GM19463 (cell line): ENCODE measurements at regions not wholly inside any gene's neighbourhood (a gene's known extent, or its start where the extent isn't known, plus 50 kb on each side); places are given as distances from the start of the nearest gene placed in this dataset.

Source experiments
- ATAC-seq: cut with Tn5 transposase; IDR thresholded peaks from one replicate; pipeline ENCODE4 v1.9.1; 2021; ENCODE audit warnings: mild to moderate bottlenecking, moderate library complexity; ENCODE audit not compliant: unreplicated experiment

DNA sequence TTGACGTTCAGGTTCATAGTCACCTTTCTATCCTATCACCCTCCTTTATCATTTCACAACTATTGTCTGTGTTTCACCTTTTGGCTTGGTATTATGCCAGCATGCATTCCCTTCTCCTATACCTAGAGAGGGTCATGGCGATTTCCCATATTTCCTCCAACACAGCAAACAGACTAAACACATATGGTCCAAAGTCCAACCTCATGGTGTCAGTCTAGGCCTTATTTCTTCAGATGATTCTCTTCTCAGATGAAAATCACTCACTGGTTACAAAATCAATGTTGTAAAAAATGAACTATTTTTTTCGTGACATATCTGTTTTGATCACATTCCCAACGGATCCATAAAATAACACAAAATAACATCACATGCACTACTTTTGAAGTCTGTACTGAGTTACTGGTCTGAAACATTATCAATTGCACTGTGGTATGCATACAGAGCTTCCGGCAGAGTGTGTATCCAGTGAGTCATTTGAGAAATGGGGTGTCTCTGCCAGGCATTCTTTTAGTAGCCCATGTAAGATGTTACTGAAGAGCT, 204.8 kb upstream of the GALNT5 start:
- ATAC-seq: no peak

DNA sequence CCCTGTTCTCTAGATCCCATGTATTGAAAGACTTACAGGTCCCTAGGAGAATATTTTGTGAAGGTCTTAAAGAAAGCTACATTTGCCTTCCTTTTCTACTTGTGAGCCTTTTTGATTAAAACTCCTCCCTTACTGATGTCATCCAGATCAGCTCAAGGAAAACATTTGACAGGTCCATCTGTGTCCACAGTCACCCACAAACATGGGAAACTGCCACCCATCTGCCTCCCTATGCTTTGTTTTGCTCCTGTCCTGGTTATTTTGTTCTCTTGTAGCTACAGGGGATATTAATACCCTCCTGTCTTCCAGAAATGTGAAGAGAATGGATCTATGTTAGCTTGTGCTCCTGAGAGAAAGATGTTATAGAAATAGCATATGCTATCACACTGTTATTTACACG, 203.6 kb upstream of the GALNT5 start:
- ATAC-seq: no peak

DNA sequence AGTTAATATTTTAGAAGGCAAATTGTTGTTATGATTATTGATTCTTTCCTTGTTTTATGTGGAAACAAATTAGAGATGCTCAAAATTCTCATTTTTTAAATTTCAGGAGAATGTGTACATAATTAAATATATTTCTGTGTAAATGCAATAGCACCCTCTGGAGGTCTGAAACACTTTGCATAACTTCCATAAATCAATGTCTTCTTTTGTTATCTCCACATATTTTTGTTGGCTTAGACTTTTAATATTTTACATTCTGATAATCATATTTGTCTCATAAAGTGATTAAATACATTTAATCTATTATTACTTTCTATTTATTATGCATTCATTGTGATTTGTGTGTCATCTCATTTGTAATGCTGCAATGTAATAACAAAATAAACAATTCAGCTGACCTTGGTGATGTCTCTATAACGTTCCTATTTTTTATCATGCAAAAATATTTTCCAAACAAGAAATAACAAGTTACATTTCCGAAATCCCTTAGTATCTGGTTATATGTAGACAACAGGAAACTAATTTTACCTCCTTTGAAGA, 201.8 kb upstream of the GALNT5 start:
- ATAC-seq: no peak

DNA sequence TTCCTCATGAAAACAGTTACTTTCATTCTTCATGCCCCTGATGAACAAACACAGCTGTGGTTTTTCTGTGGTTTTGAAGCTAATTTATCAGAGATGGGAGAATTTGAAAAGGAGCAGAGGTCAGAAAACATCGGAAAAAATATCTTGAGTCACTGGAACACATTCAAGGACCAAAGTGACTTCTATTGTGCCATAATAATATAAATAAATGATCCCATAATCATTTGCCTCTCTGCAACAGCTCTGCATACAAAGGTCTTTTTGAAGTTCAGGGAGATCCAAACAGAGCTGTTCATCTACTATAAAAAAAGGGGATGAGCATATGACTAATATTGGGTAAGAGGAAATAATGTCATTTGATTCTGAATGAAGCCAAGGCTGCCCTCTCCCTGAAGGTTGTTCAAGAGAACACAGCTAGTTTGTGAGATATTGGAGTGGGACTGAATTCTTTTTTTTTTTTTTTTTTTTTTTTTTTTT, 201.3 kb upstream of the GALNT5 start:
- ATAC-seq: no peak

DNA sequence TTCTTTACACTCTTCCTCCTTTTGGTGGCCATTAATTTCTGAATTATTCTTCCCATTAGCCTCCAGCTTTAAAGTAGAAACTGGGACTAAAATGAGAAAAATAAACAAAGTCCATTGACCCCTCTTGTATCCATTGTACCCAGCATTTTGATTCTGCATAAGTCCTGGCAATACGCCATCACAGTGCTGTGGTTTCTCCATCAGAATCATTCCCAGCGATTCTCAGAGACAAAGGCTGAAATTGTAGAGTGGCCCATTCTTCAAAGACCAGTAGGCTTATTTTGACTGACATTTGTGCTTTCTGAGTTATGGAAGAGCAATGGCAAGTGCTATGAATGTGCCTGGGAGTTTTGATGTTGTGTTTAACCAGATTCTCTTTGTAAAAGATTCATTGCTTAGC, 199.3 kb upstream of the GALNT5 start:
- no peak for ATAC-seq

DNA sequence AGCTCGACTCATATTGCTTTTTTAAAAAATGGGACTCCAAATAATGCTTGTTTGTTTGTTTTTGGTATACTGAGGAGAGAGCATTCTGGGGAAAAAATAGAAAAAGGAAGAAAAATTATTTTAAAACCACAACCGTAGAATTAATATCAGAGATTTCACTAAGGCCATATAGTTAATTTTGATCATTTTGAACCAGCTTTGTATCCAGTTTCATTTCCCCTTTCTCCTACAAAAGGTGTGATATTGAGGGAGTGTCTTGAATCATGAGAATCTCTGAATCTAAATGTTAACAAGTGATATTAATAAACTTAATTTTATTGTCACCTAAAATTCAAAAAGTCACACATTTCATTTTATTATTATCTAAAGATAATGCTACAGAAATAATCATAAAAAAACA, 198.5 kb upstream of the GALNT5 start:
- ATAC-seq: no peak

DNA sequence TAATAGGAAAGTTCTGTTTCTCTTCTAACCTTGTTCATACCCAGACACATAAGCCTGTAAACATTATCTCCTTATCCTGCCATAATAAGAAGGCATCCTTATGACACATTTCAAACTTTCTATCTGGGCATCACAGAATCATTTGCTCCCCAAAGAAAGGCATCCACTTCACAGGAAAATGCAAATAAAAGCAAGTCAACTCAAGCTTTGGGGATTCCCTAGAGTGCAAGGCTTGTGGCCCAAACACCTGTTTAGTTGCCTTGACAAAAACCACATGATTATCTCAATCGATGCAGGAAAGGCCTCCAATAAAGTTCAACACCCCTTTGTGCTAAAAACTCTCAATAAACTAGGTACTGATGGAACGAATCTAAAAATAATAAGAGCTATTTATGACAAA, 195.7 kb upstream of the GALNT5 start:
- ATAC-seq: peak; percentile 97

DNA sequence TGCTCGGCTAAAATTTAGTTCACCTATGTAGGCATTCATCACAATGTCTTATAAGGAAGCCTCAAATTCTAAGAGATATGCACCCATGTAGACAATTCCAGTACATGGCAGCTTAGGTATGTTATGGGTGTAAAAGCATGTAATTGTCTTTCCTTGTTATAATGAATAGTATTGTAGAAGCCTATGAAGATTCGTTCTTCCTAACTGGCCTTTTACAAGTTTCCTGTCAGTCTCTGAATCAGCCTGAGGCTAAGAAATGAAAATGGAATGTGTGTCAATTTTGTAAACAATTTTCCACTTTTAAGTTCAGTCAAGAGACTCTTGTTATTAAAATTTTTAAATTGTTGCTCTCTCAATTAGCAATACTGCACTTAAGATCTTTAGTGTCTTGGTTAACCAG, 189.9 kb upstream of the GALNT5 start:
- no peak for ATAC-seq

DNA sequence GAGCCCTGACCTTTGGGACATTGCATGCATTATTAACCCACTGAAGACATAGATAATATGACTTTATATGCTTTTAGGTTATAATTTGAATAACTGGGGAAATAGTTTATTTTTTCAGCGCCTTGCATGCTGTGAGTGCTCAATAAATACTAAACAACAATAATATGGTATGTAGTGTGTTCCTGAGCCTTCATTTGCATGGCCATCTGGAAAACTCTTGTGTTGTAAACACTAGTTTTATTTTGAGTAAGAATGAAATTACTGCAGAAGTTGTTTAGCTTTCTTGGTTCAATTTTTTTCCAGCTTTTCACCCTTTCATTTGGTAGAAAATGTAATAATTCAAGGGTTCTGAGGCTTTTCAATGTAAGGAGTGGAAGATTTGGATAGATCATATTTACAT, 189.3 kb upstream of the GALNT5 start:
- no peak for ATAC-seq

DNA sequence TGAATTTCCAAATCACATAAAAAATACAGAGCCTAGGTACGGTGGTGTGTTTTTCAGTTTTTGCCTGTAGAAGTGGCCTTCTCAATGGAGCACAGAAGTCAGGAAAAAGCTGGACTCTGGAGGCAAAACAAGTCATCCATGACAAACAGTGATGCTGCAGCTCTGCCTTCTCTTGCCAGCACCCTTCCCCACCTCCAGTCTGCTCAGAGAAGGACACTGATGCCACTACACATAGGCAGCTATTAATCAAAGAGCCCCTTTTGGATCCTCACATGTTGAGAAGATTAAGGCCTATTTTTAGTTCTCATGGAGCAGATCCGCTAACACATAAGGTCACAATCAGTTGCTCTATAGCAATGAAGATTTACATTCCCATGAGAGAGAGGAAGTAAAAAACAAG, 181.6 kb upstream of the GALNT5 start:
- no peak for ATAC-seq

DNA sequence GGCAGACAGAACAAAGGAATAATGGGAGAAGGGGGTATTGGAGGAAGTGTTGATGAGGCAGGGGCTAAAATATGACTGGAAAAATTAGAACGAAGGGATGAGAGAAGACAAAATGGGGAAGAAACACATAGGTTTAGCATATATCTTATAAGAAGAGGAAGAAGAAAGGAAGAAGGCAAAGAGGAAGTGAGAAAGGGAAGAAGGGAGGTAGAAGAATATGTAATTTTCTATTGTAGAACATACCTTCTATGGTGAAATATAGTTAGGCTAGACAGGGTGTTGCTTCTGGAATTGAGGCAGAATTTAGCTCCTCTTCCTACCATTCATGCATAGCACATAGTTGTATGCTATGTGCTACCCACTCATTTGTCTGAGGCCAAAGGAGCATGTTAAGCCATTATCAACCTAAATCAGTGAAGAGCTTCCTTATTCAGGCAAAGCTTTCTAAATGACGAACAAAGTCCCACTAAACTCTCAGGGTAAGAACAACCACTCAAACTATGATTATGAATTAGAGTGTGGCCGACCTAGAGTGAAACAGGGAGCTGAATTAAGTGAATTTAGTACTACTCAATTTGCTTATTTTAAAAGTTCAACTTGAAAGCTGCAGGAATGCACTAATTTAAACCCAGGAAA, 180.9 kb upstream of the GALNT5 start:
- ATAC-seq: peak; percentile 70

DNA sequence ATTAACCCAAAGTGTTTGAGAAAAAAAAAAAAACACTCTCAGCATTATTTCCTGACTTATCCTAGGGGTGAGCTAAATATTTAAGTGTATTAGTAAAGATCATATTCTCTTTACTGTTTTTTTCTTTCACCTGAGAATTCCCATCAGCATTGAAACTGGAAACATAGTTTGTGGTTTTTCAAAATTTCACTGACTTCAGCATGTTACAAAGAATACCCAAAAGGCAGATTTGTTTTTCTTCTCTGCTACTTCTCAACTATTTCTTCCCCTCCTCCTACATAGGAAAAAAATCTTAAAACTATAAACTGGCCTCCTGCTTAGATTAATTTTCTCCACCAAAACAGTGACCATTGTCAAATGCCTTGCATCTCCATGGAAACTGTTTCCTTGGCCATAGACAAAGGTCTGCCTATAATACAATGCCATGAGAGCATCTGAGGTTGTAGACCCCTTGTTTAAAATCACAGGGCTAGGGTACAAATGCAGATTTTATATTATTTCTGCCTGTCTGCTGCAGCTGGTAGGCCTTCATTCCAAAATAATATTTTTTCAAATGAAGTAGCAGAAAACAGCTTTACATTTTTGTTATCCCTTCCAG, 179.7 kb upstream of the GALNT5 start:
- no peak for ATAC-seq

DNA sequence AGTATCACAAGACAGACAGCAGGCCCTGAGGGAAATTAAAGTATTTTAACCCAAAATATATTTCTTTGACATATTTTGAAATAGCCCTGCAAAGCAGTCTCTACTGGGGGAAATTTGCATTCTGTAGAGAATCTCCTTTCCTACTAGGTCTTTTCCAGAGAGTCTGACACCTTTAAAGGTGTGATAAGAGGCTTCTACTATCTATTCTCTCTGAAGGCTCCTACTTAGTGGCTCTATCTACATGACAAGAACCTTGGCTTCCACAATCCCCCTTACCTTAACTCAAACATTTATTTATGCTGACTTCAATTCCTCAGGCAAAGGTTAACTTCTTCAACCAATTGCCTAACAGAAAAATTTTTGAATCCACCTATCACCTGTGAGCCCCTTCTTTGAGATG, 174.6 kb upstream of the GALNT5 start:
- ATAC-seq: no peak

DNA sequence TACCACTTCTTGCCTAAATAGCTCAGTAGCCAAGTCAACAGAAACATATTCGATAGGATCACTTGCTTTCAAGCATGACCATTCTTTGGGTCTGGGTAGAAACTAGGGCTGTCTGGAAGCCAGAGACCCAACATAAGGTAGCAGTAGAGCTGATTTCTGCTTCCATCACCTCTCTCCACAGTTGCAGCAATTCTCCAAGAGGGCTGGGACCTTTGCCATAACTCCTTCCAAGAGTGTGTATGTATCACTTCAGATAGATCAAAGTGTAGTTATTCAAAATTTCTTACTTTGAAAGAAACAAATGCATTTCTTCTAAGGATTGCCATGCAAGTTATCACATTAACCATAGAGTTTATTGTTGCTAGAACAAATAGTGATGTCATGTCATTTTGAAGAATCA, 172.0 kb upstream of the GALNT5 start:
- no peak for ATAC-seq

DNA sequence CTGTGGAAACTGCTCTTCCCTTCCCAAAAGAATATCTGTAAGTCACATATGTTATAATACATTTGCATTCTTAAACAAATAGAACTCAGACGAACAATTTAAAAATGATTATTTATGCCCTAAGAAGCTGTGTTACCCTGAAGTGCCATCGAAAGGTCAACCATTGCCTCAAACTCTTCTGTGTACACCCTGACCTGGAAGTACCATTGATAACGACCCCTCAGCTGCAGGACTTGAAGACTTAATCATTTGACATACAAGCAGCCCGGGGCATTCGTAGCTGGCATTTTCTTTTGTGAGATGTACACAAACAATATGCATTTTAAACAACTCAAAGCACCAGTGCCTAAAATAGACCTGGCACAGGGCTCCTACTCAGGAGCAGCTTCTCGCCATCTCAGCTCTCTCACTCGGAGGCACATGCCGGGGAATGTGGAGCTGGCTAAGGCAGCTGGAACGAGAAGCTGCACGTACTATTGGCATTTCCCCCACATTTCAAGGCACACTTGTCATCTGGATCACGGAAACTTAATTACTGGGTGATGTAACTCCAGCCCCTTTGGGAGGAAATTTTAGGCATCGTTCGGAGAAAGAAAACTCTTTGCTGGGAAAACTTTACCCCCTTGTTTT, 170.0 kb upstream of the GALNT5 start:
- no peak for ATAC-seq

DNA sequence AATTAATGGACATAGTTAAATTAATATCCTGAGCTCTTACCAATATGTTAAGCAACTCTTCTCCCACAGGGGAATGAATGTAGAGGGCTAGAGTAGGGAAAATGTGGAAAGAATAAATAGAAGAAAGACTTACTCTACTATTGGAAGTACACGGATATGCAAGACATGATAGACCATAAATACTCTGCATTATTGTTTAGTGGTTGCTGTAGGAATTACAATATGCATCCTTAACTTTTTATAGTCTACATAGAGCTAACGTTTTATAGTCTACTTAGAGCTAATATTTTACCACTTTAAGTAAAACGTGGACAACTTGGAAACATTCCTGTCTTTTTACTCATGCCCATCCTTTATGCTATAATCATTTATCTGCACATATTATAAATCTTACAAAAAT, 163.8 kb upstream of the GALNT5 start:
- ATAC-seq: no peak

DNA sequence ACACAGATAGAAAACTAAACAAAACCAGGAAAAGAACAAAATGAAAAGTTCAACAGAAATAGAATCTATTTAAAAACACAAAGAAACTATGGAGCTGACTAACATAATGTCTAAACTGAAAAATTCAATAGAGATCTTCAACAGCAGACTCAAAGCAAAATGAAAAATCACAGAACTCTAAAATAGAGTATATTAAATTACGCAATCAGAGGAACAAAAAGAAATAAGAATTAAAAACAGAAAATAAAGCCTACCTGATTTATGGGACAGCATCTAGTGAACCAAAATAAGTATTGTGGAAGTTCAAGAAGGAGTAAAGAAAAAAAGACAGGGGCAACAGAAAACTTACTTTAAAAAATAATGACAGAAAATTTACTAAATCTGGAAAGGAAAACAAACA, 152.1 kb upstream of the GALNT5 start:
- no peak for ATAC-seq

DNA sequence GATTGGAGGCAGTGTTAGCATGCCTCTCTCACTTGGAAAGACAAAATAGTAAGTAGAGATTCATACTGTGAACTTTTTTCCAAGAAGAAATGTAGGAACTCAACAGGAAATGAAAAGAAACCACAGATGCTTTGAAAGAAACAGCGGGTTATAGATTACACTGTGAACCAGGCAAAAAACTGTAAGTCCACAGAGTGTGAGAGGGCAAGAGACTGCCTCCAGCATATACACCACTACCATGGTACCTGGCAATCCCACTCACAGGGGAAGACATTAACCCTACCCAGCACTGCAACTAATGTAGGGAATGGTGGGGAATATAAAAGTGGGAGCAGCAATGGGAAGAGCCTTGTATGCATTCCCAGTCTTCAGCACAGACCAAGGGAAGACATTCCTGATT, 150.6 kb upstream of the GALNT5 start:
- no peak for ATAC-seq

DNA sequence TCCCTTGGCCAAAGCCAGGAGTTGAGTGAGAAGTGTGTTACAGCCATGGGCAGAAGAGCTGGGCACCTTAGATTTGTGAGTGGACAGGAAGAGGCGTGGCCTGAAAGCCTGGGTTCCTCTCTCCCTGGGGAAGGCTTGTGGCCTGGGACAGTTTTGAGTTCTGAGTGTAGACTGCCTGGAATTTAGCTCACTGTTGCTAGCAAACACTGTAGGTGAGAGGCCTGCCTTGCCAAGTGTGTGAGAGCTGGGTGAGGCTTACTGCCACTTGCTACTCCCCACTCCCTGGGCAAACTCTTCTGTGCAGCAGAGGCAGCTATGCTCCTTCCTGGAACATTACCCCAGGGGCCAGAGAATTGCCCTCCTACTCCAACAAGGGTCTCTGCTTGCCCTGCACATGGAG, 150.0 kb upstream of the GALNT5 start:
- peak; percentile 29 for ATAC-seq

DNA sequence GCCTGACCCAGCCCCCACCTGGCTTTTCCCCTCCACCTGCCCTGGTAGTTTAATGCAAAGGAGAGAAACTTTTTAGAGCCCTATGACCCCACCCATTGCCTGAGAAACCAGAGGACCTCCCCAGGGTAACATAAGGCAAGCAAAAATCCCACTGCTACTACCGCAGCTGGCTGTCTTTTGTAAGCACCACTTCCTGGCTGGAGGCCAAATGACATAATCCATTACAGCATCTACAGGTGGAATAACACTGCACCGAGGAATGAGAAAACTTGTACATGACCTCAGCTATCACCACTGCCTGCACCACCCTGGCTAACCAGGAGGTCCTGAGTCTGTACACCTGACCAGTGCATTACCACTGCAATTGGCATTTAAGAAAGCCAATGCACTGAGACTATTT, 149.6 kb upstream of the GALNT5 start:
- ATAC-seq: peak; percentile 66

DNA sequence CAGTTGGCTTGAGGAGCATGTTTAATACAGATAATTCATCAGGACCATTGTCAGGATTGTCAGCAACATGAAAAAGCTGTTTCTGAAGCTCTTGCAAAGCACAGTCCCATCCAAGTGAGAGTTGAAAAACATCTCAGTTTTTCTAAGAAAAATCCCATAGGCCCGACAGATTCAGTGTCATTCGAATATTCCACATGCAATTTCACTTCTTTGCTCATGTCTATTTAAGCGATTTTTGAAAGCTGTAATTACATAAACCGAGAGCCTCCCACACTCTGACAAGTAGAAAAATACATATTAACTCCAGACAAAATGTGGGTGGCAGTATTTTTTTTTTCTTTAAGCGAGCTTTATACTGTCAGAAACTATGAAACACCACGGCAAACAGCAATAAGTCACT, 134.7 kb upstream of the GALNT5 start:
- no peak for ATAC-seq

DNA sequence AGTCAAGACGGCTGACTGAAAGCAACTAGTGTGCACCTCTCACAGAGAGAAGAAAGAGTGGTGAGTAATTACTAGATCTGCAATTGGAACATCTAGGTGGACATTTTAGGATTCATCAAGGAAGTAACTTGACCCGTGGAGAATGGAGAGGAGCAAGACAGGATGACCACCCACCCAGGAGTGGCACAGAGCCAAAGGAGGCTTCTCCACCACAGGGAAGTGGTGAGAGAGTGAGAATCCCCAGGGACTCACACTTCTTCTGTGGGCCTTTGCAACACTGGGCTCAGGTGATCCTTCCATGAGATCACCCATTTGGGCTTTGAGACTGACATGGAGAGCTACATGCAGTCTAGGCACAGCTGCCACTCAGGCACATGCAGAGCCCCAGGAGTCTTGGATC, 132.8 kb upstream of the GALNT5 start:
- ATAC-seq: no peak
